Parathyroid adenoma (tissue), 2 donors: ENCODE measurements at regions not wholly inside any gene's neighbourhood (a gene's known extent, or its start where the extent isn't known, plus 50 kb on each side); places are given as distances from the start of the nearest gene placed in this dataset.

Experiments
- H2AFZ ChIP-seq: fragments of 300-600 bp; sonication (generic); one replicate; pipeline ENCODE4 v1.7.0; 2017; ENCODE audit warnings: antibody characterized with exemption, mild to moderate bottlenecking
- H3K27ac ChIP-seq: fragments of 300-600 bp; sonication (generic); one replicate; pipeline ENCODE4 v1.7.0; 2017
- H3K27me3 ChIP-seq: fragments of 300-600 bp; sonication (generic); one replicate; pipeline ENCODE4 v1.7.0; 2017; ENCODE audit warnings: low read length; ENCODE audit not compliant: control insufficient read depth, insufficient read depth
- H3K36me3 ChIP-seq: fragments of 300-600 bp; sonication (generic); one replicate; pipeline ENCODE4 v1.7.0; 2017; ENCODE audit warnings: low read length; ENCODE audit not compliant: control insufficient read depth, insufficient read depth
- H3K4me1 ChIP-seq: fragments of 300-600 bp; sonication (generic); one replicate; pipeline ENCODE4 v1.7.0; 2017; ENCODE audit warnings: control low read depth
- H3K4me2 ChIP-seq: fragments of 300-600 bp; sonication (generic); one replicate; pipeline ENCODE4 v1.7.0; 2017; ENCODE audit warnings: low read length
- H3K4me3 ChIP-seq: fragments of 300-600 bp; sonication (generic); one replicate; pipeline ENCODE4 v1.7.0; 2017; ENCODE audit warnings: low read depth, low read length
- H3K79me2 ChIP-seq: fragments of 300-600 bp; sonication (generic); one replicate; pipeline ENCODE4 v1.7.0; 2017; ENCODE audit warnings: control low read depth
- H3K9ac ChIP-seq: fragments of 300-600 bp; sonication (generic); one replicate; pipeline ENCODE4 v1.7.0; 2017; ENCODE audit warnings: mild to moderate bottlenecking
- H3K9me3 ChIP-seq: fragments of 300-600 bp; sonication (generic); one replicate; pipeline ENCODE4 v1.7.0; 2017; ENCODE audit warnings: low read length; ENCODE audit not compliant: control insufficient read depth
- TF ChIP-seq, protein P1 (sequence below): fragments of 300-600 bp; sonication (generic); IDR thresholded peaks from one replicate; pipeline ENCODE4 v1.7.0; 2017; ENCODE audit warnings: antibody characterized with exemption, mild to moderate bottlenecking
- donor health status: primary hyperparathyroidism.

DNA sequence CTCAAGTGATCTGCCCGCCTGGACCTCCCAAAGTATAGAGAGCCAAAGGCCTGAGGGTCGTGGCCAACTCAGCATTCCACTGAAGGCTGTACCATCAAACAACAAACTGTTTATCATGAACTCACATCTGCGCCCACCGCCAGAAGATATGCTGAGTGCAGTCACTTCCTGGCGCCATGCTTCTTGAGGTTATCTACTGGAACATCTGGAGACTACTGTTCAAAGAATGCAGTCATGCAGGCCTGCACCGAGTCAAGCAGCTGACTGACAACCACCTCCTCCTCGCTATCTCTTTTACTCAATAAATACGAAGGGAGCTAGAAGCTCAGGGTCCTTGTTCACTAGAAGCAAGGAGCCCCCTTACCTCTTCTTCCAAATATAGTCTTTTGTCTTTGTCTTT lies 473.9 kb upstream of the EEF2KMT start:
- H3K36me3 ChIP-seq, result no peaks in the 10 kb centered on the region
- no peak overlapping the region for H3K4me3 ChIP-seq
- H3K79me2 ChIP-seq, result no peaks in the 10 kb centered on the region
- no peaks in the 10 kb centered on the region for H3K4me1 ChIP-seq
- H3K9ac ChIP-seq, result no peak overlapping the region
- no peaks in the 10 kb centered on the region for H3K9me3 ChIP-seq
- TF ChIP-seq, protein P1, sequence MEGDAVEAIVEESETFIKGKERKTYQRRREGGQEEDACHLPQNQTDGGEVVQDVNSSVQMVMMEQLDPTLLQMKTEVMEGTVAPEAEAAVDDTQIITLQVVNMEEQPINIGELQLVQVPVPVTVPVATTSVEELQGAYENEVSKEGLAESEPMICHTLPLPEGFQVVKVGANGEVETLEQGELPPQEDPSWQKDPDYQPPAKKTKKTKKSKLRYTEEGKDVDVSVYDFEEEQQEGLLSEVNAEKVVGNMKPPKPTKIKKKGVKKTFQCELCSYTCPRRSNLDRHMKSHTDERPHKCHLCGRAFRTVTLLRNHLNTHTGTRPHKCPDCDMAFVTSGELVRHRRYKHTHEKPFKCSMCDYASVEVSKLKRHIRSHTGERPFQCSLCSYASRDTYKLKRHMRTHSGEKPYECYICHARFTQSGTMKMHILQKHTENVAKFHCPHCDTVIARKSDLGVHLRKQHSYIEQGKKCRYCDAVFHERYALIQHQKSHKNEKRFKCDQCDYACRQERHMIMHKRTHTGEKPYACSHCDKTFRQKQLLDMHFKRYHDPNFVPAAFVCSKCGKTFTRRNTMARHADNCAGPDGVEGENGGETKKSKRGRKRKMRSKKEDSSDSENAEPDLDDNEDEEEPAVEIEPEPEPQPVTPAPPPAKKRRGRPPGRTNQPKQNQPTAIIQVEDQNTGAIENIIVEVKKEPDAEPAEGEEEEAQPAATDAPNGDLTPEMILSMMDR, result no peak
- no peak overlapping the region for H2AFZ ChIP-seq
- no peaks in the 10 kb centered on the region for H3K27me3 ChIP-seq
- no peak overlapping the region for H3K4me2 ChIP-seq
- H3K27ac ChIP-seq, result no peak overlapping the region

- Histone ChIP-seq H3K4me3 (no peak overlapping the region), H3K36me3 (no peaks in the 10 kb centered on the region), H3K27me3 (no peaks in the 10 kb centered on the region), H3K27ac (no peak overlapping the region), H3K9ac (no peak overlapping the region), H3K9me3 (no peaks in the 10 kb centered on the region), H2AFZ (no peak overlapping the region), H3K4me1 (no peaks in the 10 kb centered on the region), H3K4me2 (no peak overlapping the region), H3K79me2 (no peaks in the 10 kb centered on the region)
- TF ChIP-seq, protein P1, result no peak
Measured at GRCh38 chr16:5561800-5562199, 464.2 kb upstream of the EEF2KMT start.

- Histone ChIP-seq H3K9me3 (no peaks in the 10 kb centered on the region), H3K4me1 (no peaks in the 10 kb centered on the region), H3K79me2 (no peaks in the 10 kb centered on the region), H3K9ac (no peak overlapping the region), H3K36me3 (no peaks in the 10 kb centered on the region), H3K4me2 (no peak overlapping the region), H2AFZ (no peak overlapping the region), H3K27ac (no peak overlapping the region), H3K4me3 (no peak overlapping the region), H3K27me3 (no peaks in the 10 kb centered on the region)
- TF ChIP-seq, protein P1, result no peak
Measured at GRCh38 chr16:5560084-5560483, 462.5 kb upstream of the EEF2KMT start.

GRCh38 chr16:5557966-5558365 lies 460.4 kb upstream of the EEF2KMT start:
- Histone ChIP-seq H3K9me3 (no peaks in the 10 kb centered on the region), H3K4me2 (no peak overlapping the region), H3K27ac (no peak overlapping the region), H3K9ac (no peak overlapping the region), H3K27me3 (no peaks in the 10 kb centered on the region), H2AFZ (no peak overlapping the region), H3K79me2 (no peaks in the 10 kb centered on the region), H3K4me3 (no peak overlapping the region), H3K4me1 (no peaks in the 10 kb centered on the region), H3K36me3 (no peaks in the 10 kb centered on the region)
- TF ChIP-seq, protein P1, result no peak

- H3K36me3 ChIP-seq, result no peaks in the 10 kb centered on the region
- no peaks in the 10 kb centered on the region for H3K4me1 ChIP-seq
- no peak overlapping the region for H3K4me3 ChIP-seq
- H3K9ac ChIP-seq, result no peak overlapping the region
- H3K4me2 ChIP-seq, result no peak overlapping the region
- no peak overlapping the region for H3K27ac ChIP-seq
- no peaks in the 10 kb centered on the region for H3K9me3 ChIP-seq
- no peaks in the 10 kb centered on the region for H3K79me2 ChIP-seq
- TF ChIP-seq, protein P1, result no peak
- no peak overlapping the region for H2AFZ ChIP-seq
- no peaks in the 10 kb centered on the region for H3K27me3 ChIP-seq
Measured at GRCh38 chr16:5557448-5557847, 459.9 kb upstream of the EEF2KMT start.
